ENCODE measurements at regions not wholly inside any gene's neighbourhood (a gene's known extent, or its start where the extent isn't known, plus 50 kb on each side); places are given as distances from the start of the nearest gene placed in this dataset.

GRCh38 chr1:242747233-242747632 is 222.7 kb upstream of the PLD5 start:
- TF ChIP-seq CTCF (conservative IDR thresholded peaks at IDR 0.05; ENCODE audit: low read length) (no peak), EZH2phosphoT487 (IDR thresholded peaks at IDR 0.05; ENCODE audit: borderline replicate concordance, low read depth, low read length) (no peak)

All from OCI-LY7 (cell line).